Suprapubic skin (tissue), 4 donors: ENCODE measurements at regions not wholly inside any gene's neighbourhood (a gene's known extent, or its start where the extent isn't known, plus 50 kb on each side); places are given as distances from the start of the nearest gene placed in this dataset.

Experiments used
- DNase-seq, 2 donors: peaks; one replicate each; pipeline ENCODE4 v3.0.0-alpha.2; 2019; ENCODE audit warnings: low spot score in 2 of 2
- H3K27ac ChIP-seq: fragments of 200-600 bp; sonication (generic); one replicate; pipeline ENCODE4 v1.5.1; 2019
- H3K27me3 ChIP-seq: fragments of 200-600 bp; sonication (generic); one replicate; pipeline ENCODE4 v1.5.1; 2019
- H3K36me3 ChIP-seq: fragments of 200-600 bp; sonication (generic); one replicate; pipeline ENCODE4 v1.5.1; 2019
- H3K4me1 ChIP-seq: fragments of 200-600 bp; sonication (generic); one replicate; pipeline ENCODE4 v1.5.1; 2019
- H3K4me3 ChIP-seq: fragments of 200-600 bp; sonication (generic); one replicate; pipeline ENCODE4 v1.5.1; 2019; ENCODE audit warnings: mild to moderate bottlenecking
- H3K9me3 ChIP-seq: fragments of 200-600 bp; sonication (generic); one replicate; pipeline ENCODE4 v1.5.1; 2019
- EP300 ChIP-seq: sonication (generic); formaldehyde crosslinking; IDR thresholded peaks from one replicate; pipeline ENCODE4 v1.6.1; 2017; ENCODE audit warnings: antibody characterized with exemption
- POLR2A ChIP-seq, 2 donors: fragments of 450-650 bp; IDR thresholded peaks; one replicate each; pipeline ENCODE4 v1.6.1; 2017; ENCODE audit warnings: antibody characterized with exemption in 2 of 2, mild to moderate bottlenecking in 2 of 2, moderate library complexity in 2 of 2
- POLR2AphosphoS5 ChIP-seq, 3 donors: sonication (generic); formaldehyde crosslinking; IDR thresholded peaks; one replicate each; pipeline ENCODE4 v1.6.1; 2017; ENCODE audit warnings: antibody characterized with exemption in 3 of 3
- WGBS: methylation state at CpG from one replicate; pipeline ENCODE4 v1.1.5; 2018; 5-methylcytosine and 5-hydroxymethylcytosine counted together
- TF ChIP-seq, protein P1 (sequence below), 2 donors: fragments of 200-600 bp in 1 of 2; fragments of 450-650 bp in 1 of 2; sonication (generic) in 1 of 2; IDR thresholded peaks; one replicate each; pipeline ENCODE4 v1.5.1; 2016 to 2019; ENCODE audit warnings: antibody characterized with exemption in 2 of 2, mild to moderate bottlenecking in 1 of 2, moderate library complexity in 1 of 2

DNA sequence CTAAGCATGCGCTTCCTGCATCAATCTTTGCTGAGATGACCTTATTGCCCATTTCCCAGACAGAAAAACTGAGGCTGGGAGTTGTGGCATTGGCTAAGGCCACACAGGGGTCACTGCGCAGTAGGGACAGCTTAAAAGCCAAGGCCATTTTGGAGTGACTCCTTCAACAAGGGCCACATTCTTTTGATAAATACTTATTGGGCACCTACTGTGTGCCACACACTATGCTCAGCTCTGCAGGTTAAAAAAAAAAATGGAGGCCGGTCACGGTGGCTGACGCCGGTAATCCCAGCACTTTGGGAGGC lies 108.6 kb downstream of the CEBPB start:
- H3K4me1 ChIP-seq, result peaks cover 25% of the 10 kb centered on the region
- WGBS, result 93% methylated on average over 5 of the region's 6 CpGs

GRCh38 chr20:50301165-50301564 lies 110.5 kb downstream of the CEBPB start:
- DNase-seq, result no peak
- 93% methylated on average over 3 of the region's 3 CpGs for WGBS
- no peak overlapping the region for H3K4me3 ChIP-seq
- H3K4me1 ChIP-seq, result peaks cover 42% of the 10 kb centered on the region
- no peak overlapping the region for H3K27ac ChIP-seq
- no peaks in the 10 kb centered on the region for H3K27me3 ChIP-seq
- TF ChIP-seq POLR2AphosphoS5 (IDR thresholded peaks at IDR 0.05), result no peak
- TF ChIP-seq EP300, result no peak
- TF ChIP-seq, protein P1, sequence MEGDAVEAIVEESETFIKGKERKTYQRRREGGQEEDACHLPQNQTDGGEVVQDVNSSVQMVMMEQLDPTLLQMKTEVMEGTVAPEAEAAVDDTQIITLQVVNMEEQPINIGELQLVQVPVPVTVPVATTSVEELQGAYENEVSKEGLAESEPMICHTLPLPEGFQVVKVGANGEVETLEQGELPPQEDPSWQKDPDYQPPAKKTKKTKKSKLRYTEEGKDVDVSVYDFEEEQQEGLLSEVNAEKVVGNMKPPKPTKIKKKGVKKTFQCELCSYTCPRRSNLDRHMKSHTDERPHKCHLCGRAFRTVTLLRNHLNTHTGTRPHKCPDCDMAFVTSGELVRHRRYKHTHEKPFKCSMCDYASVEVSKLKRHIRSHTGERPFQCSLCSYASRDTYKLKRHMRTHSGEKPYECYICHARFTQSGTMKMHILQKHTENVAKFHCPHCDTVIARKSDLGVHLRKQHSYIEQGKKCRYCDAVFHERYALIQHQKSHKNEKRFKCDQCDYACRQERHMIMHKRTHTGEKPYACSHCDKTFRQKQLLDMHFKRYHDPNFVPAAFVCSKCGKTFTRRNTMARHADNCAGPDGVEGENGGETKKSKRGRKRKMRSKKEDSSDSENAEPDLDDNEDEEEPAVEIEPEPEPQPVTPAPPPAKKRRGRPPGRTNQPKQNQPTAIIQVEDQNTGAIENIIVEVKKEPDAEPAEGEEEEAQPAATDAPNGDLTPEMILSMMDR (IDR thresholded peaks at IDR 0.05), result no peak
- TF ChIP-seq POLR2A (IDR thresholded peaks at IDR 0.05), result no peak
- no peaks in the 10 kb centered on the region for H3K9me3 ChIP-seq
- H3K36me3 ChIP-seq, result no peaks in the 10 kb centered on the region

More for the DNA sequence above, 108.6 kb downstream of the CEBPB start:
- TF ChIP-seq POLR2AphosphoS5 (IDR thresholded peaks at IDR 0.05) (no peak), EP300 (no peak), POLR2A (IDR thresholded peaks at IDR 0.05) (no peak)
- TF ChIP-seq, protein P1 (IDR thresholded peaks at IDR 0.05), result no peak
- H3K27me3 ChIP-seq, result no peaks in the 10 kb centered on the region
- H3K4me3 ChIP-seq, result no peak overlapping the region
- H3K27ac ChIP-seq, result no peak overlapping the region
- DNase-seq, result no peak
- no peaks in the 10 kb centered on the region for H3K9me3 ChIP-seq
- no peaks in the 10 kb centered on the region for H3K36me3 ChIP-seq

DNA sequence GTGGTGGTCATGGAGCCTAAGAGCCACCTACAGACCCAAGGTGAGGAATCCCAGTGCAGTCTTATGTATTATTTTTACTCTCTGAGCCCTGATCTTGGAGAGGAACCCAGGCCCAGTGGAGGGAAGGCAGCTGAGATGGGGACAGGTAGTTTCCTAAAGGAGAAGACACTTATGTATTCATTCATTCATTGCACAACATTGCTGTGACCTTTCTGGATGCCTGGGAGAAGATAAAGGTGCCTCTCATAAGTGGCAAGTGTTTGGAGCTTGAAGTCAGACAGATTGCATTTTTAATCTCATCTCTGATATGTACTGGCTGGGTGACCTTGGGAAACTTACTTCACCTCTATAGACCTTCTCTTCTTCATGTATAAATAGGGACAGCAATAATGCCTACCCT lies 111.1 kb downstream of the CEBPB start:
- TF ChIP-seq POLR2AphosphoS5 (IDR thresholded peaks at IDR 0.05) (no peak), POLR2A (IDR thresholded peaks at IDR 0.05) (no peak), EP300 (no peak)
- TF ChIP-seq, protein P1 (IDR thresholded peaks at IDR 0.05), result no peak
- H3K27ac ChIP-seq, result no peak overlapping the region

GRCh38 chr20:50302341-50303057 lies 111.9 kb downstream of the CEBPB start:
- DNase-seq, result peak in 1 of 2 donors; percentile 61
- no peak for TF ChIP-seq POLR2A (IDR thresholded peaks at IDR 0.05)
- no peak for TF ChIP-seq EP300
- TF ChIP-seq POLR2AphosphoS5 (IDR thresholded peaks at IDR 0.05), result no peak
- TF ChIP-seq, protein P1 (IDR thresholded peaks at IDR 0.05), result no peak
- no peaks in the 10 kb centered on the region for H3K36me3 ChIP-seq
- H3K27me3 ChIP-seq, result no peaks in the 10 kb centered on the region
- H3K4me1 ChIP-seq, result peaks cover 45% of the 10 kb centered on the region
- 78% methylated on average over 10 of the region's 10 CpGs for WGBS
- H3K27ac ChIP-seq, result no peak overlapping the region
- no peaks in the 10 kb centered on the region for H3K9me3 ChIP-seq
- H3K4me3 ChIP-seq, result no peak overlapping the region

More for the DNA sequence above, 111.1 kb downstream of the CEBPB start:
- H3K36me3 ChIP-seq, result no peaks in the 10 kb centered on the region
- H3K27me3 ChIP-seq, result no peaks in the 10 kb centered on the region
- H3K4me1 ChIP-seq, result peaks cover 45% of the 10 kb centered on the region
- H3K9me3 ChIP-seq, result no peaks in the 10 kb centered on the region
- no peak overlapping the region for H3K4me3 ChIP-seq
- DNase-seq, result no peak

- H3K9me3 ChIP-seq, result no peaks in the 10 kb centered on the region
- no peaks in the 10 kb centered on the region for H3K36me3 ChIP-seq
- TF ChIP-seq POLR2A (IDR thresholded peaks at IDR 0.05) (no peak), EP300 (no peak), POLR2AphosphoS5 (IDR thresholded peaks at IDR 0.05) (no peak)
- TF ChIP-seq, protein P1 (IDR thresholded peaks at IDR 0.05), result no peak
- no peaks in the 10 kb centered on the region for H3K27me3 ChIP-seq
- peaks cover 56% of the 10 kb centered on the region for H3K4me1 ChIP-seq
- 59% methylated on average over 11 of the region's 11 CpGs for WGBS
- peak; percentile 93 to 95 for DNase-seq
- no peak overlapping the region for H3K4me3 ChIP-seq
- peak overlapping the region; percentile 91 for H3K27ac ChIP-seq
Measured at GRCh38 chr20:50303573-50304500, 113.2 kb downstream of the CEBPB start.
